B cell (primary cell): ENCODE measurements at regions not wholly inside any gene's neighbourhood (a gene's known extent, or its start where the extent isn't known, plus 50 kb on each side); places are given as distances from the start of the nearest gene placed in this dataset.

Source experiments
- ATAC-seq: fragments of 200-7000 bp; cut with Tn5 transposase; one replicate; pipeline ENCODE4 v1.10.0; 2021; ENCODE audit warnings: low read depth, mild to moderate bottlenecking, moderate number of reproducible peaks, moderate library complexity
- CTCF ChIA-PET: fragments of 350-600 bp; sonication (Branson Sonifier 250); formaldehyde crosslinking; loops from one replicate; lab custom pipeline; 2021; ENCODE audit warnings: antibody characterized with exemption, inconsistent platforms; lab: Charles Lee
- POLR2A ChIA-PET: fragments of 350-600 bp; sonication (Branson Sonifier 250); formaldehyde crosslinking; loops from one replicate; lab custom pipeline; 2021; ENCODE audit warnings: antibody characterized with exemption; lab: Charles Lee
- DNase-seq: peaks from one replicate; pipeline ENCODE4 v3.0.0; 2013
- H2AFZ ChIP-seq: 2 replicates; pipeline ENCODE4 v1.6.1; 2012; ENCODE audit warnings: mild to moderate bottlenecking, low read depth, low read length; ENCODE audit not compliant: insufficient read depth, poor library complexity, severe bottlenecking
- H3K27ac ChIP-seq, 2 donors: 1 replicate in 1 of 2; 2 replicates in 1 of 2; pipeline ENCODE4 v1.5.1; 2012 to 2013; ENCODE audit warnings: low read length in 2 of 2, mild to moderate bottlenecking in 2 of 2, moderate library complexity in 1 of 2
- H3K27me3 ChIP-seq, 4 experiments: fragments of 200-600 bp in 1 of 4; sonication (generic) in 1 of 4; replicated peaks in 1 of 4; 1 replicate in 2 of 4; 2 replicates in 2 of 4; pipeline versions ENCODE4 v1.6.1 to v1.7.0; 2013 to 2016; ENCODE audit warnings: low read length in 3 of 4, mild to moderate bottlenecking in 2 of 4, mixed read lengths in 1 of 4, moderate library complexity in 1 of 4; ENCODE audit not compliant: insufficient read depth in 4 of 4, control insufficient read depth in 3 of 4; ENCODE audit errors: control extremely low read depth in 1 of 4
- H3K36me3 ChIP-seq, 2 experiments: replicated peaks in 1 of 2; 1 replicate in 1 of 2; 2 replicates in 1 of 2; pipeline versions ENCODE4 v1.6.1 to v1.7.1; 2013; ENCODE audit warnings: low read length in 1 of 2; ENCODE audit not compliant: insufficient read depth in 2 of 2, control insufficient read depth in 1 of 2; ENCODE audit errors: control extremely low read depth in 1 of 2, extremely low read depth in 1 of 2
- H3K4me1 ChIP-seq, 2 donors: fragments of 200-600 bp in 1 of 2; sonication (generic) in 1 of 2; 1 replicate in 1 of 2; 2 replicates in 1 of 2; pipeline versions ENCODE4 v1.5.1 to v1.6.1; 2013 to 2017; ENCODE audit warnings: low read length in 2 of 2; ENCODE audit not compliant: control insufficient read depth in 2 of 2, insufficient read depth in 2 of 2
- H3K4me2 ChIP-seq: replicated peaks from 2 replicates; pipeline ENCODE3; 2012; ENCODE audit warnings: mild to moderate bottlenecking, low read depth, low read length; ENCODE audit not compliant: poor library complexity, severe bottlenecking
- H3K4me3 ChIP-seq, 5 experiments: fragments of 200-600 bp in 1 of 5; sonication (generic) in 1 of 5; 1 replicate in 3 of 5; 2 replicates in 2 of 5; pipeline versions ENCODE4 v1.5.1 to v1.7.0; 2011 to 2016; ENCODE audit warnings: low read length in 4 of 5, mild to moderate bottlenecking in 4 of 5, low read depth in 2 of 5, control low read depth in 1 of 5, moderate library complexity in 1 of 5; ENCODE audit not compliant: insufficient read depth in 1 of 5; ENCODE audit errors: control extremely low read depth in 1 of 5, extremely low read depth in 1 of 5
- H3K79me2 ChIP-seq: fragments of 200-600 bp; sonication (generic); one replicate; pipeline ENCODE4 v1.6.0; 2016; ENCODE audit warnings: low read length; ENCODE audit not compliant: control insufficient read depth, insufficient read depth
- H3K9ac ChIP-seq: fragments of 200-600 bp; sonication (generic); 2 replicates; pipeline ENCODE4 v1.6.1; 2017; ENCODE audit warnings: mild to moderate bottlenecking, low read length, moderate library complexity
- H3K9me3 ChIP-seq, 3 donors: one replicate each; pipeline versions ENCODE4 v1.6.1 to v1.7.1; 2013; ENCODE audit warnings: low read length in 2 of 3; ENCODE audit not compliant: control insufficient read depth in 2 of 3, insufficient read depth in 1 of 3; ENCODE audit errors: control extremely low read depth in 1 of 3
- H4K20me1 ChIP-seq: 2 replicates; pipeline ENCODE4 v1.6.0; 2012; ENCODE audit warnings: mild to moderate bottlenecking, low read length; ENCODE audit not compliant: insufficient read depth, control insufficient read depth, poor library complexity, severe bottlenecking
- H3K27ac Mint-ChIP-seq: one replicate; pipeline ENCODE4 v1.8.0; 2021; ENCODE audit warnings: mixed read lengths
- H3K27me3 Mint-ChIP-seq: one replicate; pipeline ENCODE4 v1.8.0; 2021; ENCODE audit warnings: mixed read lengths
- H3K4me1 Mint-ChIP-seq: one replicate; pipeline ENCODE4 v1.8.0; 2021; ENCODE audit warnings: mixed read lengths
- H3K4me3 Mint-ChIP-seq: one replicate; pipeline ENCODE4 v1.8.0; 2021; ENCODE audit warnings: mixed read lengths
- H3K9me3 Mint-ChIP-seq: one replicate; pipeline ENCODE4 v1.8.0; 2022; ENCODE audit warnings: mixed read lengths; ENCODE audit not compliant: insufficient read depth
- CTCF ChIP-seq: fragments of 200-600 bp; IDR thresholded peaks from one replicate; pipeline ENCODE4 v1.8.0; 2022; ENCODE audit warnings: antibody characterized with exemption, mild to moderate bottlenecking
- EZH2 ChIP-seq: IDR thresholded peaks from 2 replicates; pipeline ENCODE4 v1.6.1; 2012; ENCODE audit warnings: borderline replicate concordance, low read depth, mild to moderate bottlenecking, moderate library complexity, low read length; ENCODE audit not compliant: insufficient read depth, poor library complexity, severe bottlenecking
- WGBS: methylation state at CpG from one replicate; pipeline ENCODE4 v1.1.5; 2013; ENCODE audit warnings: missing lambda C conversion rate; ENCODE audit not compliant: insufficient coverage; 5-methylcytosine and 5-hydroxymethylcytosine counted together
- intact Hi-C: fragments of 100-400 bp; cut with micrococcal nuclease; formaldehyde crosslinking; loops from one replicate; pipeline ENCODE4 v1.10.0; 2022

GRCh38 chr16:51290442-51291285, 139.6 kb upstream of the SALL1 start:
- DNase-seq (no peak), ATAC-seq (no peak)
- Histone ChIP-seq H3K27ac (no peak overlapping the region), H3K36me3 (no peaks in the 10 kb centered on the region), H3K4me2 (no peak overlapping the region), H3K9ac (no peak overlapping the region), H3K27me3 (no peaks in the 10 kb centered on the region), H3K4me3 (no peak overlapping the region), H4K20me1 (no peaks in the 10 kb centered on the region), H3K4me1 (no peaks in the 10 kb centered on the region), H3K79me2 (no peaks in the 10 kb centered on the region), H3K9me3 (peaks cover 0 to 4% (median 2%) of the 10 kb centered on the region in 3 donors), H2AFZ (no peak overlapping the region)
- H3K27me3 Mint-ChIP-seq = no peaks in the 10 kb centered on the region
- ChIA-PET CTCF (no interaction called here), POLR2A (no interaction called here)
- no peaks in the 10 kb centered on the region for H3K4me1 Mint-ChIP-seq
- intact Hi-C loops = no loop called here
- no peak overlapping the region for H3K4me3 Mint-ChIP-seq
- 80% methylated on average over 1 of the region's 4 CpGs for WGBS
- no peak overlapping the region for H3K27ac Mint-ChIP-seq
- TF ChIP-seq EZH2 = no peak
- no peak for TF ChIP-seq CTCF
- H3K9me3 Mint-ChIP-seq = no peaks in the 10 kb centered on the region

- no peak for DNase-seq
- Histone ChIP-seq H2AFZ (no peak overlapping the region), H3K9ac (no peak overlapping the region), H3K27me3 (no peaks in the 10 kb centered on the region), H3K4me1 (no peaks in the 10 kb centered on the region), H4K20me1 (no peaks in the 10 kb centered on the region), H3K36me3 (no peaks in the 10 kb centered on the region), H3K79me2 (no peaks in the 10 kb centered on the region), H3K4me2 (no peak overlapping the region), H3K9me3 (peaks cover 0 to 4% (median 2%) of the 10 kb centered on the region in 3 donors), H3K27ac (no peak overlapping the region), H3K4me3 (no peak overlapping the region)
- 33% methylated on average over 3 of the region's 3 CpGs for WGBS
- ATAC-seq = no peak
- ChIA-PET CTCF (no interaction called here), POLR2A (no interaction called here)
- intact Hi-C loops = no loop called here
- H3K4me1 Mint-ChIP-seq = no peaks in the 10 kb centered on the region
- no peak overlapping the region for H3K4me3 Mint-ChIP-seq
- no peaks in the 10 kb centered on the region for H3K27me3 Mint-ChIP-seq
- no peaks in the 10 kb centered on the region for H3K9me3 Mint-ChIP-seq
- H3K27ac Mint-ChIP-seq = no peak overlapping the region
- TF ChIP-seq EZH2 (no peak), CTCF (no peak)
Observed at GRCh38 chr16:51289336-51289735, 138.3 kb upstream of the SALL1 start.
